HepG2 (cell line): ENCODE measurements at regions not wholly inside any gene's neighbourhood (a gene's known extent, or its start where the extent isn't known, plus 50 kb on each side); places are given as distances from the start of the nearest gene placed in this dataset.

Experiments used
- ATAC-seq: fragments of 200-7000 bp; cut with Tn5 transposase; 3 replicates; pipeline ENCODE4 v1.9.1; 2020; ENCODE audit warnings: mild to moderate bottlenecking, moderate library complexity
- BruUV-seq: library from RNA; stranded (reverse); fragments of 400-500 nt; replicated peaks from 2 replicates; lab custom pipeline; 2021; lab: Mats Ljungman, UMichigan
- CTCF ChIA-PET: fragments of 300-600 bp; formaldehyde crosslinking; extraction: SDS; loops from one replicate; lab custom pipeline; 2021; ENCODE audit warnings: low total read pairs, inconsistent platforms, low intra/inter-chr PET ratio; lab: Yijun Ruan, JAX
- POLR2A ChIA-PET: fragments of 350-600 bp; sonication (Branson Sonifier 250); formaldehyde crosslinking; loops from one replicate; lab custom pipeline; 2020; ENCODE audit warnings: antibody characterized with exemption, inconsistent platforms; lab: Yijun Ruan, JAX
- DNase-seq: peaks from one replicate; pipeline ENCODE4 v3.0.0-alpha.2; 2015; ENCODE audit warnings: low spot score
- FAIRE-seq: peaks from 3 replicates; lab custom pipeline; 2011; peaks lifted over from hg19 to GRCh38; lab: Jason Lieb, UNC
- H2AFZ ChIP-seq: one replicate; pipeline ENCODE4 v1.6.1; 2011; ENCODE audit warnings: low read length, inconsistent platforms
- H3K27ac ChIP-seq: fragments of 300-600 bp; 3 replicates; pipeline ENCODE4 v1.8.0; 2011; ENCODE audit warnings: mixed run types, mild to moderate bottlenecking, mixed read lengths, low read length, inconsistent platforms; ENCODE audit not compliant: insufficient read depth; ENCODE audit errors: extremely low read length
- H3K27me3 ChIP-seq, 2 experiments: fragments of 200-600 bp in 1 of 2; 2 replicates in 1 of 2; 3 replicates in 1 of 2; pipeline versions ENCODE4 v1.6.0 to v1.8.0; 2011; ENCODE audit warnings: low read length in 2 of 2, mild to moderate bottlenecking in 2 of 2, moderate library complexity in 2 of 2, inconsistent platforms in 1 of 2; ENCODE audit not compliant: insufficient read depth in 2 of 2, control insufficient read depth in 1 of 2
- H3K36me3 ChIP-seq, 2 experiments: fragments of 200-600 bp in 1 of 2; replicated peaks in 1 of 2; 2 replicates in 1 of 2; 3 replicates in 1 of 2; pipeline versions ENCODE4 v1.5.1 to v1.8.0; 2011; ENCODE audit warnings: low read length in 2 of 2, inconsistent platforms in 1 of 2; ENCODE audit not compliant: insufficient read depth in 2 of 2, control insufficient read depth in 1 of 2
- H3K4me1 ChIP-seq: 2 replicates; pipeline ENCODE4 v1.5.1; 2012; ENCODE audit warnings: low read length, inconsistent platforms; ENCODE audit not compliant: insufficient read depth
- H3K4me2 ChIP-seq: 2 replicates; pipeline ENCODE4 v1.6.0; 2011; ENCODE audit warnings: low read depth, low read length, inconsistent platforms
- H3K4me3 ChIP-seq, 3 experiments: fragments of 200-600 bp in 1 of 3; sonication (generic), shearing (Covaris generic) in 1 of 3; replicated peaks in 1 of 3; 2 replicates each; pipeline ENCODE4 v1.5.1; 2011 to 2016; ENCODE audit warnings: low read length in 3 of 3, inconsistent platforms in 2 of 3, low read depth in 2 of 3, mild to moderate bottlenecking in 2 of 3, control low read depth in 1 of 3, mixed read lengths in 1 of 3; ENCODE audit not compliant: insufficient read depth in 1 of 3
- H3K79me2 ChIP-seq: one replicate; pipeline ENCODE4 v1.6.1; 2011; ENCODE audit warnings: low read length, inconsistent platforms; ENCODE audit not compliant: insufficient read depth
- H3K9ac ChIP-seq: 2 replicates; pipeline ENCODE4 v1.6.0; 2011; ENCODE audit warnings: mild to moderate bottlenecking, low read depth, low read length, inconsistent platforms; ENCODE audit not compliant: insufficient read depth
- H3K9me3 ChIP-seq: 2 replicates; pipeline ENCODE4 v1.5.1; 2012; ENCODE audit warnings: mild to moderate bottlenecking, low read length
- H4K20me1 ChIP-seq: 2 replicates; pipeline ENCODE4 v1.6.0; 2011; ENCODE audit warnings: inconsistent platforms, mild to moderate bottlenecking, low read length, moderate library complexity; ENCODE audit not compliant: insufficient read depth
- BHLHE40 ChIP-seq: IDR thresholded peaks from 2 replicates; pipeline ENCODE4 v1.6.1; 2011; ENCODE audit warnings: low read length, improper control_type of control experiment
- CENPT ChIP-seq: sonication (generic); formaldehyde crosslinking; IDR thresholded peaks from 2 replicates; pipeline ENCODE4 v1.8.0; 2022; ENCODE audit warnings: low read depth, mild to moderate bottlenecking, moderate library complexity, missing genetic modification reagents
- CHCHD3 ChIP-seq: sonication (generic); formaldehyde crosslinking; IDR thresholded peaks from 2 replicates; pipeline ENCODE4 v1.8.0; 2022; ENCODE audit warnings: mild to moderate bottlenecking, missing genetic modification reagents, moderate library complexity
- ETV6 ChIP-seq: sonication (generic); formaldehyde crosslinking; conservative IDR thresholded peaks from 2 replicates; pipeline ENCODE4 v1.4.0; 2020; ENCODE audit warnings: missing genetic modification reagents
- HHEX ChIP-seq: IDR thresholded peaks from 2 replicates; pipeline ENCODE4 v1.6.1; 2016; ENCODE audit warnings: control low read depth
- KLF12 ChIP-seq: sonication (generic); formaldehyde crosslinking; IDR thresholded peaks from 2 replicates; pipeline ENCODE4 v1.4.0; 2020; ENCODE audit warnings: missing genetic modification reagents, borderline replicate concordance
- MIXL1 ChIP-seq: IDR thresholded peaks from 2 replicates; pipeline ENCODE4 v1.6.1; 2016
- NKX3-1 ChIP-seq: sonication (generic); formaldehyde crosslinking; IDR thresholded peaks from 2 replicates; pipeline ENCODE4 v1.5.0; 2020; ENCODE audit warnings: missing genetic modification reagents
- SNRNP70 ChIP-seq: fragments of 200-400 bp; formaldehyde crosslinking; IDR thresholded peaks from 2 replicates; pipeline ENCODE4 v1.6.1; 2017; ENCODE audit warnings: mild to moderate bottlenecking, low read depth, low read length, moderate library complexity
- STAG1 ChIP-seq: sonication (generic); formaldehyde crosslinking; IDR thresholded peaks from 2 replicates; pipeline ENCODE4 v1.4.0; 2020; ENCODE audit warnings: missing genetic modification reagents
- TCF7L2 ChIP-seq: IDR thresholded peaks from 2 replicates; pipeline ENCODE4 v1.6.1; 2011; ENCODE audit warnings: mild to moderate bottlenecking, low read depth, low read length, moderate library complexity
- THAP7 ChIP-seq: sonication (generic); formaldehyde crosslinking; IDR thresholded peaks from 2 replicates; pipeline ENCODE4 v1.8.1; 2023; ENCODE audit warnings: mild to moderate bottlenecking, missing genetic modification reagents
- ZFP62 ChIP-seq: sonication (generic); formaldehyde crosslinking; IDR thresholded peaks from 2 replicates; pipeline ENCODE4 v1.4.0; 2020; ENCODE audit warnings: missing genetic modification reagents
- ZNF121 ChIP-seq: sonication (generic); formaldehyde crosslinking; IDR thresholded peaks from 2 replicates; pipeline ENCODE4 v1.5.0; 2020; ENCODE audit warnings: mild to moderate bottlenecking, missing genetic modification reagents
- ZNF549 ChIP-seq: sonication (generic); formaldehyde crosslinking; IDR thresholded peaks from 2 replicates; pipeline ENCODE4 v1.5.0; 2020; ENCODE audit warnings: missing genetic modification reagents
- ZNF598 ChIP-seq: sonication (generic); formaldehyde crosslinking; IDR thresholded peaks from 2 replicates; pipeline ENCODE4 v1.5.1; 2020; ENCODE audit warnings: mild to moderate bottlenecking, missing genetic modification reagents, borderline replicate concordance
- WGBS: methylation state at CpG from one replicate; pipeline ENCODE4 v1.1.6; 2017; ENCODE audit warnings: low lambda C conversion rate; 5-methylcytosine and 5-hydroxymethylcytosine counted together
- in situ Hi-C: cut with HindIII; loops from 2 replicates; pipeline ENCODE4 v1.10.0; 2017; ENCODE audit warnings: low pct_unique_long_range_greater_than_20kb; ENCODE audit not compliant: extremely low pct_ligation_motif_present
- intact Hi-C: fragments of 100-400 bp; cut with micrococcal nuclease; formaldehyde crosslinking; loops from one replicate; pipeline ENCODE4 v1.10.0; 2022; ENCODE audit not compliant: unreplicated experiment

- ChIA-PET POLR2A (no interaction called here), CTCF (no interaction called here)
- Histone ChIP-seq H3K4me1 (no peaks in the 10 kb centered on the region), H4K20me1 (no peaks in the 10 kb centered on the region), H3K27me3 (peaks cover 0 to 7% of the 10 kb centered on the region in 2 experiments; a peak in 3 of 5 replicates), H3K9me3 (no peaks in the 10 kb centered on the region), H3K4me3 (no peak overlapping the region), H3K36me3 (no peaks in the 10 kb centered on the region), H3K9ac (no peak overlapping the region), H3K27ac (no peak overlapping the region), H3K4me2 (no peak overlapping the region), H2AFZ (no peak overlapping the region), H3K79me2 (no peaks in the 10 kb centered on the region)
- no peak for DNase-seq
- no peak for TF ChIP-seq MIXL1
- no peak for TF ChIP-seq ETV6 (CRISPR knock-in tag)
- no peak for TF ChIP-seq ZNF121 (CRISPR knock-in tag)
- no peak for TF ChIP-seq TCF7L2
- TF ChIP-seq ZNF549 (CRISPR knock-in tag), result no peak
- no peak for TF ChIP-seq NKX3-1 (CRISPR knock-in tag)
- TF ChIP-seq ZFP62, result no peak
- no peak for TF ChIP-seq SNRNP70
- TF ChIP-seq BHLHE40, result no peak
- no peak for TF ChIP-seq CENPT (CRISPR knock-in tag)
- TF ChIP-seq KLF12 (CRISPR knock-in tag), result no peak
- no peak for TF ChIP-seq STAG1 (CRISPR knock-in tag)
- no peak for TF ChIP-seq THAP7 (CRISPR knock-in tag)
- no peak for TF ChIP-seq HHEX
- TF ChIP-seq ZNF598, result no peak
- no peak for TF ChIP-seq CHCHD3 (CRISPR knock-in tag)
- no peak for ATAC-seq
- FAIRE-seq, result no peak
- in situ Hi-C loops (no loop called here), intact Hi-C loops (no loop called here)
- 33% methylated on average over 1 of the region's 1 CpG for WGBS
- BruUV-seq, result no TSS peak
Measured at GRCh38 chr4:152110780-152111179, 350.0 kb upstream of the GATB start.
